LHCN-M2 (cell line): ENCODE measurements at regions not wholly inside any gene's neighbourhood (a gene's known extent, or its start where the extent isn't known, plus 50 kb on each side); places are given as distances from the start of the nearest gene placed in this dataset.
A peak's percentile ranks its signal among the peaks of the same experiment; 100 is the strongest.

ENCODE experiments used
- DNase-seq: peaks from one replicate; pipeline ENCODE4 v3.0.0-alpha.2; 2012; ENCODE audit warnings: low read depth

DNA sequence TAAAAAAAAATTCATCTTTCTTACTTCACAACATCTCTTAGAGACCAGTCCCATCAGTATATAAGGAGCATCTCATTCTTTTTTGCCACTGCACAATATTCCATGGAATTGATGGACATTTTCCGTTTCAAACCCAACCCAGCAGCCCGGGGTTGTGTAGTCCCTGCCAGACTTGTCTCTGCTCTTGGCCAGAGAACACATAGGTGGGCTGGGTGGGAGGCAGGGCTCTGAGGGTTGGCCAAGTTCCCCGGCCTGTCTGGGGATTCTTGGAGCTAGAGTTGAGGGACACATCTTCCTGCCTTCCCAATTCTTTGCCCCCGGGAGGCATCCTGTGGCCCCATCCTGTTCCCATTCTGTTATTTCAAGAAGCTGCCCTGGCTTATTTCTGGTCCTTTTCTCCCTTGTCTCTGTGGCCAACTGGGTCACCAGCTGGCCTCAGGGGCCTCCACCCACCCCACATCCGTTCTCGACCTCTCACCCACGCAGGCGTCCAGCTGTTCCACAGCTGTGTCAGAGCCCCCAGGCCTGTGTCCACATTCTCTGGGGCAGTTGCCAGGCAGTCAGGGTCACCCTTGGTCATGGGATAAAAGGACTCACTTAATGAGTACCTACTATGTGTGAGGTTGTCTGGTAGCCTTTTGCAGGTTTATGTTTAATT lies 52.0 kb upstream of the CCDC63 start:
- DNase-seq: peak; percentile 75

DNA sequence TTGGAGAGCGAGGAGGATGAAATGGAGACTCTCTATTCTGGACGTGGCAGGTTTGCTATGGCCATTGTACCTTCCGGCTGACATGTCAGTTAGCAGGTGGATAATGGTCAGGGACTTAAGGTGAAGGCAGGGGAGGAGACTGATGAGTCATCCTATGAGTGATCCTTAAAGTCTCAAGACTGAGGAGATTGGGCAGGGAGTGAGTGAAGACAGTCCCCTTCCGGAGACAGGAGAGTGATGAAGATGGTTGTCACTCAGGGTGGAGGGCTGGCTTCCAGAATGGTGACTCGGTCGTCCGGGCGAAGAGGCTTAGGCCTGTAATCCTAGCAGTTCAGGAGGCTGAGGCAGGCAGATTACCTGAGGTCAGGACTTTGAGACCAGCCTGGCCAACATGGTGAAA lies 49.8 kb upstream of the CCDC63 start:
- no peak for DNase-seq
